HG02623 (cell line): ENCODE measurements at regions not wholly inside any gene's neighbourhood (a gene's known extent, or its start where the extent isn't known, plus 50 kb on each side); places are given as distances from the start of the nearest gene placed in this dataset.
"Not testable (repeated sequence)": the region's sequence is repeated elsewhere in the genome, so short reads cannot be mapped to it uniquely, and the experiment has no call there.

ENCODE experiments used
- ATAC-seq: cut with Tn5 transposase; IDR thresholded peaks from one replicate; pipeline ENCODE4 v1.9.1; 2021; ENCODE audit warnings: moderate library complexity; ENCODE audit not compliant: unreplicated experiment

DNA sequence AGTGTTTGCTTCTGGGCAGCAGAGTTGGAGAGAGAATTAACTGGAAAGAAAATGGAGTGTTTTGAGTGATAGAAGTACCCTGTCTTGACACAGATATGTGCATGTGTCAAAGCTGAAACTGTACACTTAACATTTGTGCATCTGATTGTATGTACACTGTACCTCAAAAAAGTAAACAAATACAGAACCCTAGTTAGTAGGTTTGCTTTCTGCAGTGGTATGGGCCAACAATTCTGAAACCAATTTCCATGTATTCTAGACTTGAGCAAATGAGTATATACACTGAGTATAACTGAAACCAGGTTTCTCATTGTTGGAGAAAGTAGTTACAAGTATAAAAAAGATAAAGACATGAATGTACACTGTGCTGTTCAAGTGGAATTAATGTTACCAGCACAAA, 52.4 kb downstream of the ELAPOR2 start:
- ATAC-seq: no peak

DNA sequence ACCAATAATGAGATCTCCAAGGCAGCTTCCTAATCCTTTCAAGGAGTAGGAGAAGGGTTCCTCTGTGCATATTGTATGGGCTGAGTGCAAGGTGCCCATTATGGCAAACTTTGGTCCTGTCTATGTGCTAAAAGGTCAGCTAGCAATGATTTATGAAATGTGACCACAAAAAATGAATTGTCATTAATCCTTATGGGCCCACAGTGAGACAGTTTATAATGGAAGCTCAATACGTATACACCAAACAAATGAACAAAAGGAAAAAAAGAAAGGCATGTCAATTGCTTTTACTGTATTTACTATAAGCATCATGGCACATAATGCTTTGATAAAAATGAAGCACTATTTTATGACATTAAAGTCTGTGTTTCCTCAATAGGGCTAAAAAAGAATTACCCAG, 54.5 kb downstream of the ELAPOR2 start:
- no peak for ATAC-seq

DNA sequence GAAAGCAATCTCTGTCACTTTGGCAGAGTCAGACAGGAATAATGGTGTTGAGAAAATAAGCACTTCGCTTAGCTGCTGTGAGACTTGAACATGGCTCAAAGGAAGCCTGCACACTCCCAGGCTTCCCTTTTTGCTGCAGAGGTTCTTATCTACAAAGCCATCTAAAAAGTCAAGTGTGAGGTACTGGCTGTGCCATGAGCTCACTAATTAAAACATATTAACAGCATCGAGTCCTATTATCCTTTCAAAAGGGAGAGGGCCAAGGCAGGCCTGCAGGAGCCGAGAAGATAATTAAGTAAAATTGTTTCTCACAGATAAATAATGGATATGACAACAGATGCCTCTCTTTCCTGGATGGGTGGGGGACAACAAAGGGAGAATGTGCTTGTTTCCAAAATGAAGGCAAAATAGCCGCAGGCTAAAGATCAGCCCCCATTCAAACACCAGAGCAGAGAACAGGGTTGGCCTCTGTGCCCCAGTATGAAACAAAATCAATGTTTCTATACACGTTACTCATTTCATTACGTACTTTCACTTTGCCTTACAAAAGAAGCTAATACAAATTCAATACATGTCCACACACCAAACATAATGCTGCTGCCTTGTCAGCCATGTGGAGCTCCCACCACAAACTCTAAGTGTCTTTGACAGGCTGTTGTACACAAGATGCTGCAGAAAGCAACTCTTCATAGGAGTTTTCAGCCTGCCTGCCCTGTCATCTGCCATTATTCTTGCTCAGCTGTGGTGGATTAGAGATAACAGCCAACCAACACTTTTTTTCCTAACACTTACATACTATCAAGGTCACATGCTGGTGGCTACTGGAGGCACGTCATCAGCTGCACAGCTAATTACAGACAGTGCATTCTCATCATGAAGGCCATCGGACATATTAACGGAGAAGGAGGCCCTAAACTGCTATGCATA, 55.3 kb downstream of the ELAPOR2 start:
- ATAC-seq: no peak

DNA sequence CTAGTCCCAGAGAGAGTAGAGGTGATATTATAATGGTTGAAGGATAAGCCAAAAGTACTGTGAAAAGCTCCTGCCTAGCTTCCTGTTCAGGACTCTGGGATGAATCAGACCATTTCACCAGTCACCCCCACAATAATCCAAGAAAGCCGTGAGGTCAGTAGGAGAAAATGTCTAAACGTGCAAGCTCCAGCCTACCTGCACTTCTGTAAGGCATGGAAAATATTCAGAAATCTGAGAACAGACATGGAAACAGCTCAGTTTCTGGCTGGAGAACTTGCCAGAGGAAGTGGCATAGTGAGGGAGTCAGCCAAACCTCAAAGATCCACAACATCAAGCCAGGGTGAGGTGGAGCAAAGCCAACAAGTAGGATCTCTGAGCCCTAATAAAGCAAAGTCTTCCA, 58.2 kb downstream of the ELAPOR2 start:
- ATAC-seq: no peak

DNA sequence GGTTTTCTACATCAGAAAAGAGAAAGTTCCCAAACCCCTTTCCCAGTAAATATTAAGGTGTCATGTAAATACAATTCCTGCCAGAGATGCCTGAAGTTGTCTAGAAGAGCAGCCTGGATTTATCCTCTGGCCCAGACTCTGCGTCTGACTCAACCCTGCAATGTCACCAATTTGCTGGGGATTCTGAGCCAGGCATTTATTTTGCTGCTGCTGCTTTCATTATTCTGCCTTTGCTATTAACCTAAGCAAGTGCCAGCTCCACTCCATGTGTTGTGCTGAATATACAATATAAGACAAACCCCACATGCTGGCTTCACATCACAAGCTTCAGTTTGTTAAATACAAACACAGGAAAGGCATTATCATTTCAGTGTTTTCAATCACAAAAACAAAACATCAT, 59.1 kb downstream of the ELAPOR2 start:
- ATAC-seq: no peak

DNA sequence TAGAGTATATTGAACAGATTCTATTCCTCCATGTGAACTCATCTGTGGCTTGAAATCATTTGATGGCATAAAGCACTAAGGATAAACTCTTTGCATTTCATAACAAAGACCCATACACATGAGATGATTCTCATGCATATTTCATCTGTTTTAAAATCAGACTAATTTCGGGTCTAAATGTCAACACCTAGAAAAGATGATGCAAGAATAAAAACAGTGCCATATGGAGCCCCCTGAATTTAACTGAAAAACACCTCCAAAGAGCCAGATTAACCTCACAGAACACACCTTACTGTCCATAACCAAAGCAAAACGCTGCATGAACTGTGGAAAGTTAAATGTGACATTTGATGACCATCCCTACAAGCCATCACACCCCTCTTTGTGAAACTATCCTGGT, 59.7 kb downstream of the ELAPOR2 start:
- no peak for ATAC-seq

DNA sequence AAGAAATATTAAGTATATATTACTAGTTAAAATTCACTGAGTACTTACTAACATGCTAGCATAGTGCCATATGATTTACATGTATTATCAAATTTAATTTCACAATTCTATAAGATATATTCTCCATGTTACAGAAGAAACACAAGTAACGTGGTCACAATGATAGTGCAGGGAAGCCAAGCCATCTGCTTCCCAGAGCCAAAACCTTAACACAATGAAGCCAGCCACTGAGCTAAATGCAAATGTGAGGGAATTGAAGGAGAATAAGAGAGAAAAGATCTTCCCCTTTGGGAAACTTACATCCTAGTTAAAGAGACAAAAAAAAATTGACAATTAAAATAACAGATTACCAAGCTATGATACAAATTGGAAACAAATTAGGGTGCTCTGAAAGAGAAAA, 63.6 kb downstream of the ELAPOR2 start:
- no peak for ATAC-seq

DNA sequence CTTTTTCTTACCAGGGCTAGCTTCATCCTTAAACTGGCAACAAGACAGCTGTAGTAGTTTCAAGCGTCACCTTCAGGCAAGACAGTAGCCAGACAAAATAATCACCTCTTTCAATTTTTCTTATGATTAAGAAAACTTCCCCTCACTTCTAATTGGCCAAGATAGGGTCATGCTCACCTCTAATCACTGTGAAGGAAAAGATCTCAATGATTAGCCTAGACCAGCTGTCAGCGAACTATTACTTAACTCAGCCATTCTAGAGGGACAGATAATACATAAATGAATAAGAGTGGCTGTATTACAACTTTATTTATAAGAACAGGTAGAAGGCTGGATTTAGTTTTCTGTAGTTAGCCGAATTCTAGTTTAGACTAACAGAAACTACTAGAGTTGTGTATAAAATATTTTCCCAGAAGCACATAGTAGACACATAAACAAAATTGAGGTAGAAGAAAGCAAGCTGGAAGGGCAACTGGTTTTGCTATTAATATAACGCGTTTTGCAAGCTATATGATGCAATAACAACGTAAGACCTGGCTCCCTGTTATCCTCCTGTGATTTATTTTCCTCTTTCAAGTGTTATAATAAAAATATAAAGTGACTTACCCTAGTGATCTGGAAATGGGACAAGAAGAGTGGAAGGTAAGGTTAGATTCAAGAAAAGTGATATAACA, 64.3 kb downstream of the ELAPOR2 start:
- no peak for ATAC-seq

DNA sequence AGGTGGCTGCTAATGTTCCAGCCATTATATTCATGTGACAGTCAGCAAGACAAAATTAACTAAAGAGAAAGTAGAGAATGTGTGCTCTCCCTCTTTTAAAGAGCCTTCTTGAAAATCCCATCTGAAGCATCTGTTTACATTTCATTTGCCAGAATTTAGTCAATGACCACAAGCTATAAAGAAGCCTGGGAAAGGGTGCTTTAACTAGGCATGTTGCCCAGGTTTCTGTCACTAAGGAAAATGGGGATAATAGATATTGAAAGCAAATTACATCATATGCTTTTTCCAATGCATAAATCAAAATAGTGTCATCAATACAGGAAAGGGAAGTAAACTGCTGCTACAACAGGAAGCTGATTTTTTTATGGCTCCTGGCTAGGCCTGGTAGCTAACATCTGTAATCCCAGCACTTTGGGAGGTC, 67.7 kb downstream of the ELAPOR2 start:
- ATAC-seq: no peak

DNA sequence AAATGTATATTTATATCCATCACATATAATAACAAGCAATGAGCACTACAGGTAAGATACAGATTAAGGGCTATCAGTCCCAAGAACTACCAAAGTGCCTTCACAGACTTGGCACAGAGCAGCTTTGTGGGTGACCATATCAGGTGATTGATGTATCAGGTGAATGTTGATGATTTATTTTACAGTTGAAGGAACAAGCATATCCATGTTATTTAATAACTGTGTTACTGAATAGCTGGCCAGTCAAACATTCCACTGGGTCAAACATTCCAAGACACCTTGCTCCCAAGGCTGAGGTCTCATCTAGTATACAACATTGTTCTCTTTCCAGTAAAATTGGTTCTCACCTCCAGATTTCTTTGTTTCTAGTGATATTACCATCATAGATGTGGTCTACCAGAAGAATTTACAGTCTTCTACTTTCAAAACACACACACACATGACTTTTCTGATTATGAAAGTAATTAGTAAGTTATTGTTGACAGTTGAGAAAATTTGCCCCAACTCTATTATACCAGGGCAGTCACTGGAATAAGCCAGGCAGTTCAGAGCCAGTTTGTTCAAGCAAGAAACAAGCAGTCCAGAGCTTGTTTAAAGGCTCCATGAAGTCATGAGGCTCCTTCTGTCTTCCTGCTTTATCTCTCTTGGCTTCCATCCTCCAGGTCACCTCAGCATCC, 68.2 kb downstream of the ELAPOR2 start:
- no peak for ATAC-seq

DNA sequence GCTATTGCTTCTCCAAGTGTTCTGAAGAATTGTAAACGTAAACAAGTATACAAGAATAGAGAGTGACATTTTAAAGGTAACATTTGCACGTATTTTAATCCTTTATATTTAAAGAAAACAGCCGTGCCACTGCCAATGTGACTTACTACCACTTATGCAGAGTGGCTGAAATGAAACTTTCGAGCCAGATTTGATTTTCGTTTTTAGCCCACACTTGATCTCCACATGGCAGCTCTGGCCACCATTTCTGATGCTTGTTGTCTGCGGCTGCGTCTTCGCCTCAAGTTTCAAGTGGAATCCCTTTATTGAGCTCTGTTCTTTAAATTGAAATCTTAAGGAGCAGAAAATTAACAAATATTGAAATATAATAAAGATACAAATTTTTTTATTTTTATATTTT, 70.0 kb downstream of the ELAPOR2 start:
- no peak for ATAC-seq

DNA sequence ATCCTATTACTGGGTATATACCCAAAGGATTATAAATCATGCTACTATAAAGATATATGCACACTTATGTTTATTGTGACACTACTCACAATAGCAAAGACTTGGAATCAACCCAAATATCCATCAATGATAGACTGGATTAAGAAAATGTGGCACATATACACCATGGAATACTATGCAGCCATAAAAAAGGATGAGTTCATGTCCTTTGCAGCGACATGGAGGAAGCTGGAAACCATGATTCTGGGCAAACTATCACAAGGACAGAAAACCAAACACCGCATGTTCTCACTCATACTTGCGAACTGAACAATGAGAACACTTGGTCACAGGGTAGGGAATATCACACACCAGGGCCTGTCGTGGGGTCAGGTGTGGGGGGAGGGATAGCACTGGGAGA, 71.6 kb downstream of the ELAPOR2 start:
- ATAC-seq: not testable (repeated sequence)

DNA sequence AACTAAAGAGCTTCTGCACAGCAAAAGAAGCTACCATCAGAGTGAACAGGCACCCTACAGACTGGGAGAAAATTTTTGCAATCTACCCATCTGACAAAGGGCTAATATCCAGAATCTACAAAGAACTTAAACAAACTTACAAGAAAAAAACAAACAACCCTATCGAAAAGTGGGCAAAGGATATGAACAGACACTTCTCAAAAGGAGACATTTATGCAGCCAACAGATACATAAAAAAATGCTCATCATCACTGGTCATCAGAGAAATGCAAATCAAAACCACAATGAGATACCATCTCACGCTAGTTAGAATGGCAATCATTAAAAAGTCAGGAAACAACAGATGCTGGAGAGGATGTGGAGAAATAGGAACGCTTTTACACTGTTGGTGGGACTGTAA, 72.1 kb downstream of the ELAPOR2 start:
- not testable (repeated sequence) for ATAC-seq

DNA sequence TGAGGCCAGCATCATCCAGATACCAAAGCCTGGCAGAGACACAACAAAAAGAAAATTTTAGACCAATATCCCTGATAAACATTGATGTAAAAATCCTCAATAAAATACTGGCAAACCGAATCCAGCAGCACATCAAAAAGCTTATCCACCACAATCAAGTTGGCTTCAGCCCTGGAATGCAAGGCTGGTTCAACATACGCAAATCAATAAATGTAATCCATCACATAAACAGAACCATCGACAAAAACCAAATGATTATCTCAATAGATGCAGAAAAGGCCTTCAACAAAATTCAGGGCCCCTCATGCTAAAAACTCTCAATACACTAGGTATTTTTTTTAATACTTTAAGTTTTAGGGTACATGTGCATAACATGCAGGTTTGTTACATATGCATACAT, 74.1 kb downstream of the ELAPOR2 start:
- ATAC-seq: not testable (repeated sequence)

DNA sequence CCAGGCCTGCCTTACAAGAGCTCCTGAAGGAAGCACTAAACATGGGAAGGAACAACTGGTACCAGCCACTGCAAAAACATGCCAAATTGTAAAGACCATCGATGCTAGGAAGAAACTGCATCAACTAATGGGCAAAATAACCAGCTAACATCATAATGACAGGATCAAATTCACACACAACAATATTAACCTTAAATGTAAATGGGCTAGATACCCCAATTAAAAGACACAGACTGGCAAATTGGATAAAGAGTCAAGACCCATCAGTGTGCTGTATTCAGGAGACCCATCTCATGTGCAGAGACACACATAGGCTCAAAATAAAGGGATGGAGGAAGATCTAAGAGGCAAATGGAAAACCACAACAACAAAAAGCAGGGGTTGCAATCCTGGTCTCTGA, 75.8 kb downstream of the ELAPOR2 start:
- ATAC-seq: not testable (repeated sequence)

DNA sequence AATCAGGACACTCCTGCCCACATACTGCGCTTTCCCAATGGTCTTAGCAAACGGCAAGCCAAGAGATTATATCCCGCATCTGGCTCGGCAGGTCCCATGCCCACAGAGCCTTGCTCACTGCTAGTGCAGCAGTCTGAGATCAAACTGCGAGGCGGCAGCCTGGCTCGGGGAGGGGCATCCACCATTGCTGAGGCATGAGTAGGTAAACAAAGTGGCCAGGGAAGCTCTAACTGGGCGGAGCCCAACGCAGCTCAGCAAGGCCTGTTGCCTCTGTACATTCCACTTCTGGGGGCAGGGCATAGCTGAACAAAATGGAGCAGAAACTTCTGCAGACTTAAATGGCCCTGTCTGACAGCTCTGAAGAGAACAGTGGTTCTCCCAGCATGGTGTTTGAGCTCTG, 77.5 kb downstream of the ELAPOR2 start:
- not testable (repeated sequence) for ATAC-seq

DNA sequence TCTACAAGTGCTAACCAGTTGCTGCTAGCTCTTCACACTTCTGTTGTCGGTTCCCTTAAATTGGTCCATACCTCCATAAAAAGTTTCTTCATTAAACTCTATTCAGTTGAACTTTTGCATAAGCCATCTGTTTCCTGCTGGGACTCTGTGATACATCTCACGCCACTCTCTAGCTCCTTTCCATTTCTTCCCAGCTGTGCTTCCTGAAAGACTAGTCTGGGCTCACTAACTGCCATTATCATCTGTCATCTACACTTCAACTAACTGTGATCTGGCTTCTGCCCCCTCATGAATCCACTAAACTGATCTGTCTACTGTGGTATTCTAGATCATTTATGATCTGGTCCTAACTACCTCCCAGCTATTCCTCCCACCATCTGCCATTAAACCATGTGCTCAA, 78.3 kb downstream of the ELAPOR2 start:
- ATAC-seq: no peak

DNA sequence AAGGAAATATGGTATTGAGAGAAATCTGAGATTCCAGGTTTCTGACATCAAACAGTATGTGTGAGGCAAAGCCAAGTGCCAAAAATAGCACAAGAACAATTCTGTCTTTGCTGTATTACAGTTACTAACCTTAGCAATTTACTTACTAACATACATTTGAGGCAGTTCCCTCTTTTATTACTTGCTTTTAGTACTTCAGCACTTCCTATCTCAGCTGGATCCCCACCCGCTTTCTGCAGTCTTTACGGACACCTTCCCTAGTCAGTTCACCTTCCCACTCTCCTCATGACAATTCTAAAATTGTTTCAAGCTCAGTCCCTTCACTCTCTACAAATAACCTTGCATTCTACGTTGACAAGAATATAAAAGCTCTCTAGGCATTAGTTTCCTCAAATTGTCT, 79.2 kb downstream of the ELAPOR2 start:
- no peak for ATAC-seq

DNA sequence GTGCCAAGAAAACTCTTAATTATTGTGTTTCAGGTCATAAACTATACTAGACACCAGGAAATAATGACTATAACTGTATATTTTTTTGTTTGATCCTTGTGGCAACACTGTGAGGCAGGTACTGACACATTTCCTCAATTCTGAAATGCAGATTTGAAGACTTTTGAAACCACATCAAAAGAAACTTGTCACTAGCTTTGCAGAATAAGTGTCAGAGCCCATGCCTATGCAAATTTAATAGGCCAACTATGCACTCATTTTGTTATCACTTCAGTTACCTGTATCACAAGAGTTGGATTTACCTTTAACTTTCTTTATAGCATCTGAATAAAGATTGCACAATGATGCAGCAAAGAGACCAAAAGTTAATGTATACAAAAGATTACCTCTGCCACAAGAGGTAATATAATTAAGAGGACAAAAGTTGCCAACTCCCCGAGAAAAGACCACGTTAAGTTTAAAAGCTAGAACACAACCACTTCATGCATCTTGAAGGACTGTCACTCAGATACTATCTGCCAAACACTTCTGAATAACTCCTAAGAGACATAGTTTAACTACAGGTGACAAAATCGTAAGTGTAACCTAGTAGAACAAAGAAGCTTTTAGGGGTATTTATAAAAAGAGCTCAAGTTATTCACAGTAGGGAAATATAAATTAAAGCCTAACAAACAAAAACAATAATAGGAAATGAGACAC, 80.5 kb downstream of the ELAPOR2 start:
- peak; percentile 82 for ATAC-seq

DNA sequence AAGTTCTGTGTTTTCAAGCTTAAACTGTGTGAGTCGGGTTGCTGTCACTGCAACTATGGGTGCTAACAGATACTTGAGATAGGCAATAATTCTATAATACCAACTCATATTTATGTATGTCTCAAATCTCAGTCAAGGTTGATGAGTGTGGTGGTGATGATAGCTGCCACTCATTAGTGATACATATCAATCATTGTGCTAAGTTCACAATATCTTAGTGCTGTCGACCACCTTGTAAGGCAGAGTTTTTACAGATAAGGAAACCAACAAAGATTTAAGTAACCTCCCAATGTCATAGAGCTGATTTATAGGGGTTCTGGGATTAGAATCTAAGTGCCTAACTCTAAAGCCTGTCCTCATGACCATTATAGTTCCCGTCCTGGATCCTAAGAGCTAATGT, 82.5 kb downstream of the ELAPOR2 start:
- no peak for ATAC-seq

DNA sequence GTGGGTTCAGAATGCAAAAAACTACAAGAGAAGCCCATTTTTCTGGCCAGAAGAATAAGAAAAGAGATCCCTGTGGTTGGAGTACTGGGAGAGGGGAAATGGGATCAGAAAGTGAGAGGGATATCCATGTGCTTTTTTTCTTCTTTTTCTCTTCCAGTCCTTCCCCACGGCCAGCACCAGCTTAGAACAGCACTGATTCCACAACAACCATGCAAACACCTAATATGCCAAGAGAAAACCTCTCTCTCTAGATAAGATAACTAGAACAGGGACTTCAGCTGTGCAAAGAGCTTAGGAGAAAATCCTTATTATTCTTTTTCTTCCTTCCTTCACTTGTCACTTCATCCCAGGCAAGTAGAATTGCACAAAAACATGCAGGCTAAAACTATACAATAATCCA, 83.5 kb downstream of the ELAPOR2 start:
- no peak for ATAC-seq
